Panc1 (cell line): ENCODE measurements at regions not wholly inside any gene's neighbourhood (a gene's known extent, or its start where the extent isn't known, plus 50 kb on each side); places are given as distances from the start of the nearest gene placed in this dataset.

ENCODE experiments used
- ATAC-seq: fragments of 200-7000 bp; cut with Tn5 transposase; 2 replicates; pipeline ENCODE4 v1.9.1; 2020; ENCODE audit warnings: mild to moderate bottlenecking, moderate library complexity
- BruUV-seq: library from RNA; stranded (reverse); fragments of 400-500 nt; replicated peaks from 2 replicates; lab custom pipeline; 2021; lab: Mats Ljungman, UMichigan
- CTCF ChIA-PET: fragments of 300-600 bp; sonication (Branson Sonifier 250); formaldehyde crosslinking; loops from one replicate; lab custom pipeline; 2022; ENCODE audit warnings: antibody characterized with exemption; lab: Charles Lee
- POLR2A ChIA-PET: fragments of 300-600 bp; sonication (Branson Sonifier 250); formaldehyde crosslinking; loops from one replicate; lab custom pipeline; 2022; ENCODE audit warnings: antibody characterized with exemption; lab: Charles Lee
- DNase-seq: peaks from one replicate; pipeline ENCODE4 v3.0.0-alpha.2; 2010; ENCODE audit warnings: low read depth, low spot score
- H3K27ac ChIP-seq: 2 replicates; pipeline ENCODE4 v1.5.1; 2011; ENCODE audit warnings: mild to moderate bottlenecking, low read length, inconsistent platforms
- H3K27me3 ChIP-seq: fragments of 200-500 bp; sonication (Bioruptor generic); 2 replicates; pipeline ENCODE4 v1.6.0; 2014; ENCODE audit warnings: low read length, inconsistent platforms; ENCODE audit not compliant: control insufficient read depth, insufficient read depth
- H3K36me3 ChIP-seq: fragments of 200-500 bp; sonication (Bioruptor generic); 2 replicates; pipeline ENCODE4 v1.5.1; 2014; ENCODE audit warnings: inconsistent platforms, mild to moderate bottlenecking, low read length, moderate library complexity; ENCODE audit not compliant: control insufficient read depth, insufficient read depth
- H3K4me1 ChIP-seq: 2 replicates; pipeline ENCODE4 v1.5.1; 2011; ENCODE audit warnings: inconsistent platforms, mild to moderate bottlenecking, low read length, moderate library complexity; ENCODE audit not compliant: control insufficient read depth, insufficient read depth
- H3K4me3 ChIP-seq, 2 experiments: 2 replicates each; pipeline ENCODE4 v1.5.1; 2011 to 2012; ENCODE audit warnings: low read depth in 2 of 2, low read length in 2 of 2, mild to moderate bottlenecking in 2 of 2, inconsistent platforms in 1 of 2, moderate library complexity in 1 of 2
- H3K9me3 ChIP-seq: fragments of 200-500 bp; sonication (Bioruptor generic); 2 replicates; pipeline ENCODE4 v1.5.1; 2014; ENCODE audit warnings: low read depth, mild to moderate bottlenecking, inconsistent platforms, low read length, moderate library complexity; ENCODE audit not compliant: control insufficient read depth, insufficient read depth
- POLR2AphosphoS5 ChIP-seq: IDR thresholded peaks from 2 replicates; pipeline ENCODE4 v1.6.1; 2012; ENCODE audit warnings: mild to moderate bottlenecking, low read depth, low read length, moderate library complexity
- SIN3A ChIP-seq: IDR thresholded peaks from 2 replicates; pipeline ENCODE4 v1.6.1; 2012; ENCODE audit warnings: low read depth, mild to moderate bottlenecking, low read length, moderate library complexity, borderline replicate concordance; ENCODE audit not compliant: insufficient read depth
- TCF7L2 ChIP-seq: IDR thresholded peaks from 2 replicates; pipeline ENCODE4 v1.6.1; 2011; ENCODE audit warnings: mild to moderate bottlenecking, low read depth, low read length, inconsistent platforms
- in situ Hi-C: cut with HindIII; loops from 2 replicates; pipeline ENCODE4 v1.10.0; 2016; ENCODE audit warnings: low sequenced_read_pairs, low pct_unique_long_range_greater_than_20kb
- intact Hi-C: fragments of 100-400 bp; cut with micrococcal nuclease; formaldehyde crosslinking; loops from one replicate; pipeline ENCODE4 v1.10.0; 2022; ENCODE audit not compliant: unreplicated experiment
- TF ChIP-seq, protein P1 (sequence below): fragments of 450-650 bp; IDR thresholded peaks from 2 replicates; pipeline ENCODE4 v1.5.1; 2017; ENCODE audit warnings: mild to moderate bottlenecking
- TF ChIP-seq, protein P2 (sequence below), 2 experiments: IDR thresholded peaks; 2 replicates each; pipeline ENCODE4 v1.6.1; 2011 to 2012; ENCODE audit warnings: low read depth in 2 of 2, control low read depth in 1 of 2, low read length in 1 of 2, mild to moderate bottlenecking in 1 of 2, moderate library complexity in 1 of 2; ENCODE audit not compliant: insufficient read depth in 1 of 2

DNA sequence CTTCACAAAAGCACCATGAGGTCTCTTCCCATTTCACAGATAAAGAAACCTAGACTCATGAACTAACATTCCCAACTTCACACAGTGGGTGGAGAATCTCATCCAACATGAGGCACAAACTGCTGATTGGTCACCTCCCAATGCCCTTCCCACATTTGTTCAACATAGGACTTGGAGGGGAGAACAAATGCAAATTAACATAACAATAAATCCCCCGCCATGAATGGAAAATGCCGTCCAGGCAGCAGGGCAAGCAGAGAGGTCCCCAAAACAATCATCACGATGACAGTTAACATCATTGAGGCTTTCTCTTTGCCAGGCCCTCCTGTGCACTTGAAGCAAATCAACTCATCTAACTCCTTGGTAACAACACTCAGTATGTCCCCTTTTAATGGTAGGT is 185.3 kb downstream of the TMEM132E start:
- no TSS peak for BruUV-seq

DNA sequence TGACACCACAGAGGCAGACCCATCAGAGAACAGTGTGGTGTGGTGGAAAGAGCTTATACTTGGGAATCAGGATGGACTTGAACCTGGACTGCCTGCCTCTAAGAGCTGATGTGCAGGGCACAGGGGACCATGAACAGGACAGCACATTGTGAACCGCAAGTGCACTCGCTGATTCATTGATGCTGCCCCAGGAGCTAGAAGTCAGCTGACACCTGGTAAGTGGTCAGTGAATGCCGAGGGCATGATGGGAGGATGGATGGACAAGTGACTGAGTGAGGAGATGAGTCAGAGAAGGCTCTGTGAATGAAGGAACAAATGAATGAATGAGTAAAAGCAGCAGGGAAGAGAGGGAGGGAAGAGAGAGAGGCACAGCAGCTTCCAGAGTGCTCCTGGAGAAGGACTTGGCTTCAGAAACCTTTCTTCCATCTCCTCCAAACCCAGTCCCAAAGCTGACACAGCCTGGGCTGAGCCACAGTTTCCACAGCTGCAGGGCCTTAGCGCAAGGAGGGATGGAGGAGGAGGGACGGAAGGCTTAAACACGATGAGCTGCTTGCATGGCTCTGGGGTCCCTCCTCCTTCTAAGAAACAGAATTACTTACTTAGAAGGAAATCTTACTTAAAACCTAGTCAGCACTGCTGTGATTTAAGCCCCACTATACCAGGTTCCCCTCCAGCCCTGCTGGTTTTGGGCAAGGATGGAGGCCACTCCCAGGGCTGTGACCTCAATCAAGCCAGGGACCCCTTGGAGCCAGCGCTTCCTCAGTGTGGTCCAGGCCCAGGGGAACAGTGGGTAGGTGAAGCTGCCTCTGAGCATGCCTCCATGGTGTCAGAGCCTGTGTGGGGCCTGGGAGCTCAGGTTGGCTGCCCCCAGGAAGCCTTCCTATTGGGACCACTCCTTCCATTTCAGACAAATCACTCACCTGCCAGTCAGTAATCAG is 184.6 kb downstream of the TMEM132E start:
- BruUV-seq = no TSS peak
- no peaks in the 10 kb centered on the region for H3K4me1 ChIP-seq
- DNase-seq = peak; percentile 5
- H3K4me3 ChIP-seq = no peak overlapping the region
- TF ChIP-seq SIN3A (no peak), POLR2AphosphoS5 (no peak), TCF7L2 (no peak)
- TF ChIP-seq, protein P1, sequence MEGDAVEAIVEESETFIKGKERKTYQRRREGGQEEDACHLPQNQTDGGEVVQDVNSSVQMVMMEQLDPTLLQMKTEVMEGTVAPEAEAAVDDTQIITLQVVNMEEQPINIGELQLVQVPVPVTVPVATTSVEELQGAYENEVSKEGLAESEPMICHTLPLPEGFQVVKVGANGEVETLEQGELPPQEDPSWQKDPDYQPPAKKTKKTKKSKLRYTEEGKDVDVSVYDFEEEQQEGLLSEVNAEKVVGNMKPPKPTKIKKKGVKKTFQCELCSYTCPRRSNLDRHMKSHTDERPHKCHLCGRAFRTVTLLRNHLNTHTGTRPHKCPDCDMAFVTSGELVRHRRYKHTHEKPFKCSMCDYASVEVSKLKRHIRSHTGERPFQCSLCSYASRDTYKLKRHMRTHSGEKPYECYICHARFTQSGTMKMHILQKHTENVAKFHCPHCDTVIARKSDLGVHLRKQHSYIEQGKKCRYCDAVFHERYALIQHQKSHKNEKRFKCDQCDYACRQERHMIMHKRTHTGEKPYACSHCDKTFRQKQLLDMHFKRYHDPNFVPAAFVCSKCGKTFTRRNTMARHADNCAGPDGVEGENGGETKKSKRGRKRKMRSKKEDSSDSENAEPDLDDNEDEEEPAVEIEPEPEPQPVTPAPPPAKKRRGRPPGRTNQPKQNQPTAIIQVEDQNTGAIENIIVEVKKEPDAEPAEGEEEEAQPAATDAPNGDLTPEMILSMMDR = no peak
- TF ChIP-seq, protein P2, sequence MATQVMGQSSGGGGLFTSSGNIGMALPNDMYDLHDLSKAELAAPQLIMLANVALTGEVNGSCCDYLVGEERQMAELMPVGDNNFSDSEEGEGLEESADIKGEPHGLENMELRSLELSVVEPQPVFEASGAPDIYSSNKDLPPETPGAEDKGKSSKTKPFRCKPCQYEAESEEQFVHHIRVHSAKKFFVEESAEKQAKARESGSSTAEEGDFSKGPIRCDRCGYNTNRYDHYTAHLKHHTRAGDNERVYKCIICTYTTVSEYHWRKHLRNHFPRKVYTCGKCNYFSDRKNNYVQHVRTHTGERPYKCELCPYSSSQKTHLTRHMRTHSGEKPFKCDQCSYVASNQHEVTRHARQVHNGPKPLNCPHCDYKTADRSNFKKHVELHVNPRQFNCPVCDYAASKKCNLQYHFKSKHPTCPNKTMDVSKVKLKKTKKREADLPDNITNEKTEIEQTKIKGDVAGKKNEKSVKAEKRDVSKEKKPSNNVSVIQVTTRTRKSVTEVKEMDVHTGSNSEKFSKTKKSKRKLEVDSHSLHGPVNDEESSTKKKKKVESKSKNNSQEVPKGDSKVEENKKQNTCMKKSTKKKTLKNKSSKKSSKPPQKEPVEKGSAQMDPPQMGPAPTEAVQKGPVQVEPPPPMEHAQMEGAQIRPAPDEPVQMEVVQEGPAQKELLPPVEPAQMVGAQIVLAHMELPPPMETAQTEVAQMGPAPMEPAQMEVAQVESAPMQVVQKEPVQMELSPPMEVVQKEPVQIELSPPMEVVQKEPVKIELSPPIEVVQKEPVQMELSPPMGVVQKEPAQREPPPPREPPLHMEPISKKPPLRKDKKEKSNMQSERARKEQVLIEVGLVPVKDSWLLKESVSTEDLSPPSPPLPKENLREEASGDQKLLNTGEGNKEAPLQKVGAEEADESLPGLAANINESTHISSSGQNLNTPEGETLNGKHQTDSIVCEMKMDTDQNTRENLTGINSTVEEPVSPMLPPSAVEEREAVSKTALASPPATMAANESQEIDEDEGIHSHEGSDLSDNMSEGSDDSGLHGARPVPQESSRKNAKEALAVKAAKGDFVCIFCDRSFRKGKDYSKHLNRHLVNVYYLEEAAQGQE (IDR thresholded peaks at IDR 0.05; ENCODE audit: insufficient read depth in 1 of 2, low read depth in 2 of 2, low read length in 1 of 2) = no peak
- intact Hi-C loops (no loop called here), in situ Hi-C loops (no loop called here)
- no peaks in the 10 kb centered on the region for H3K36me3 ChIP-seq
- H3K27ac ChIP-seq = no peak overlapping the region
- no peak for ATAC-seq
- H3K27me3 ChIP-seq = no peaks in the 10 kb centered on the region
- ChIA-PET CTCF (no interaction called here), POLR2A (no interaction called here)
- H3K9me3 ChIP-seq = no peaks in the 10 kb centered on the region

More for the DNA sequence above, 185.3 kb downstream of the TMEM132E start:
- Histone ChIP-seq H3K27ac (no peak overlapping the region), H3K36me3 (no peaks in the 10 kb centered on the region), H3K9me3 (no peaks in the 10 kb centered on the region), H3K27me3 (no peaks in the 10 kb centered on the region), H3K4me3 (no peak overlapping the region), H3K4me1 (no peaks in the 10 kb centered on the region)
- ChIA-PET POLR2A (no interaction called here), CTCF (no interaction called here)
- in situ Hi-C loops (no loop called here), intact Hi-C loops (no loop called here)
- no peak for DNase-seq
- no peak for ATAC-seq
- no peak for TF ChIP-seq POLR2AphosphoS5

DNA sequence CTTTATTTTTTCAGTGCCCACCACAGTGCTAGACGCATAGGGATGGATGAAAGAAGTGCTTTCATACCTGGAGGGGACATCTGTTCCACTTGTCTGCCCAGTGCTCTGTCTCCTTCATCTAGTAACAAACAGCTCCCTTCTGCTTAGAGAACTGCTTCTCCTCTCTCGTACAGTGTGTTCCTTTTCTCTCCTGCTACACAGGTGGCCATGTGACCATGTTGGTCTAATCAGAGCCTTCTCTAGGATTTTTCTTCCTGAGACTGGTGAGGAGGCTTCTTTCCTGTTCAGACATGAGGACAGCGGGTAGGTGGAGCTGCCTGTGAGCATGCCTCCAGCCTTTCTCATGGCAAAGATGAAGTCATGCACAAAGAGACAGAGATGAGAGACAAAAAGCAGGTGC is 182.7 kb downstream of the TMEM132E start:
- ChIA-PET POLR2A (no interaction called here), CTCF (no interaction called here)
- Histone ChIP-seq H3K36me3 (no peaks in the 10 kb centered on the region), H3K27ac (no peak overlapping the region), H3K4me1 (no peaks in the 10 kb centered on the region), H3K4me3 (no peak overlapping the region), H3K9me3 (no peaks in the 10 kb centered on the region), H3K27me3 (no peaks in the 10 kb centered on the region)
- intact Hi-C loops (no loop called here), in situ Hi-C loops (no loop called here)
- ATAC-seq (no peak), DNase-seq (no peak)
- no TSS peak for BruUV-seq
- TF ChIP-seq POLR2AphosphoS5 (no peak), SIN3A (no peak), TCF7L2 (no peak)
- TF ChIP-seq, protein P1 = no peak
- TF ChIP-seq, protein P2 (IDR thresholded peaks at IDR 0.05; ENCODE audit: insufficient read depth in 1 of 2, low read depth in 2 of 2, low read length in 1 of 2) = no peak
